Skeletal muscle satellite cell (primary cell): ENCODE measurements at regions not wholly inside any gene's neighbourhood (a gene's known extent, or its start where the extent isn't known, plus 50 kb on each side); places are given as distances from the start of the nearest gene placed in this dataset.

Source experiments
- H3K27me3 ChIP-seq: 2 replicates; pipeline ENCODE4 v1.7.0; 2013; ENCODE audit warnings: low read length; ENCODE audit not compliant: control insufficient read depth, insufficient read depth
- H3K36me3 ChIP-seq: 2 replicates; pipeline ENCODE4 v1.7.0; 2013; ENCODE audit warnings: mild to moderate bottlenecking, control low read depth, low read length; ENCODE audit not compliant: insufficient read depth
- H3K4me1 ChIP-seq: 2 replicates; pipeline ENCODE4 v1.7.0; 2013; ENCODE audit warnings: low read length; ENCODE audit not compliant: control insufficient read depth, insufficient read depth
- H3K4me2 ChIP-seq: 2 replicates; pipeline ENCODE4 v1.7.0; 2013; ENCODE audit warnings: mild to moderate bottlenecking, low read length
- H3K4me3 ChIP-seq: 2 replicates; pipeline ENCODE4 v1.7.0; 2013; ENCODE audit warnings: low read length
- H3K9ac ChIP-seq: 2 replicates; pipeline ENCODE4 v1.7.0; 2013; ENCODE audit warnings: mild to moderate bottlenecking, low read depth, low read length, moderate library complexity
- H3K9me3 ChIP-seq: replicated peaks from 2 replicates; pipeline ENCODE4 v1.7.0; 2013; ENCODE audit warnings: mild to moderate bottlenecking, control low read depth, low read length

GRCh38 chr12:42846782-42847181, 257.2 kb upstream of the PRICKLE1 start:
- Histone ChIP-seq H3K27me3 (no peaks in the 10 kb centered on the region), H3K9ac (no peak overlapping the region), H3K4me2 (no peak overlapping the region), H3K4me3 (no peak overlapping the region), H3K9me3 (no peaks in the 10 kb centered on the region), H3K4me1 (no peaks in the 10 kb centered on the region), H3K36me3 (no peaks in the 10 kb centered on the region)

GRCh38 chr12:42834062-42834461, 244.5 kb upstream of the PRICKLE1 start:
- H3K4me2 ChIP-seq, result no peak overlapping the region
- H3K36me3 ChIP-seq, result no peaks in the 10 kb centered on the region
- H3K9ac ChIP-seq, result no peak overlapping the region
- no peaks in the 10 kb centered on the region for H3K4me1 ChIP-seq
- H3K9me3 ChIP-seq, result no peaks in the 10 kb centered on the region
- H3K4me3 ChIP-seq, result no peak overlapping the region
- no peaks in the 10 kb centered on the region for H3K27me3 ChIP-seq

GRCh38 chr12:42828836-42829235, 239.3 kb upstream of the PRICKLE1 start:
- H3K4me2 ChIP-seq, result no peak overlapping the region
- H3K27me3 ChIP-seq, result no peaks in the 10 kb centered on the region
- H3K9ac ChIP-seq, result no peak overlapping the region
- no peaks in the 10 kb centered on the region for H3K36me3 ChIP-seq
- no peaks in the 10 kb centered on the region for H3K4me1 ChIP-seq
- H3K4me3 ChIP-seq, result no peak overlapping the region
- H3K9me3 ChIP-seq, result no peaks in the 10 kb centered on the region

- Histone ChIP-seq H3K4me3 (no peak overlapping the region), H3K4me2 (no peak overlapping the region), H3K36me3 (no peaks in the 10 kb centered on the region), H3K9me3 (no peaks in the 10 kb centered on the region), H3K4me1 (no peaks in the 10 kb centered on the region), H3K9ac (no peak overlapping the region), H3K27me3 (no peaks in the 10 kb centered on the region)
Measured at GRCh38 chr12:42824327-42824726, 234.8 kb upstream of the PRICKLE1 start.

GRCh38 chr12:42823679-42824078, 234.1 kb upstream of the PRICKLE1 start:
- Histone ChIP-seq H3K27me3 (no peaks in the 10 kb centered on the region), H3K4me2 (no peak overlapping the region), H3K4me1 (no peaks in the 10 kb centered on the region), H3K36me3 (no peaks in the 10 kb centered on the region), H3K9ac (no peak overlapping the region), H3K4me3 (no peak overlapping the region), H3K9me3 (no peaks in the 10 kb centered on the region)

- Histone ChIP-seq H3K4me3 (no peak overlapping the region), H3K4me2 (no peak overlapping the region), H3K36me3 (no peaks in the 10 kb centered on the region), H3K27me3 (no peaks in the 10 kb centered on the region), H3K9ac (no peak overlapping the region), H3K9me3 (no peaks in the 10 kb centered on the region), H3K4me1 (no peaks in the 10 kb centered on the region)
Measured at GRCh38 chr12:42819846-42820245, 230.3 kb upstream of the PRICKLE1 start.

GRCh38 chr12:42815068-42815467, 225.5 kb upstream of the PRICKLE1 start:
- H3K4me3 ChIP-seq, result no peak overlapping the region
- H3K4me1 ChIP-seq, result no peaks in the 10 kb centered on the region
- H3K9ac ChIP-seq, result no peak overlapping the region
- H3K4me2 ChIP-seq, result no peak overlapping the region
- H3K9me3 ChIP-seq, result no peaks in the 10 kb centered on the region
- no peaks in the 10 kb centered on the region for H3K27me3 ChIP-seq
- no peaks in the 10 kb centered on the region for H3K36me3 ChIP-seq

- no peaks in the 10 kb centered on the region for H3K36me3 ChIP-seq
- no peaks in the 10 kb centered on the region for H3K27me3 ChIP-seq
- peaks cover 6% of the 10 kb centered on the region for H3K4me1 ChIP-seq
- H3K4me3 ChIP-seq, result no peak overlapping the region
- H3K9me3 ChIP-seq, result no peaks in the 10 kb centered on the region
- no peak overlapping the region for H3K9ac ChIP-seq
- no peak overlapping the region for H3K4me2 ChIP-seq
Measured at GRCh38 chr12:42812871-42813270, 223.3 kb upstream of the PRICKLE1 start.

- Histone ChIP-seq H3K27me3 (no peaks in the 10 kb centered on the region), H3K9ac (no peak overlapping the region), H3K4me2 (no peak overlapping the region), H3K36me3 (no peaks in the 10 kb centered on the region), H3K4me1 (peaks cover 6% of the 10 kb centered on the region), H3K9me3 (no peaks in the 10 kb centered on the region), H3K4me3 (no peak overlapping the region)
Measured at GRCh38 chr12:42812086-42812485, 222.5 kb upstream of the PRICKLE1 start.

GRCh38 chr12:42810006-42810405, 220.5 kb upstream of the PRICKLE1 start:
- Histone ChIP-seq H3K4me1 (peaks cover 6% of the 10 kb centered on the region), H3K27me3 (no peaks in the 10 kb centered on the region), H3K4me3 (no peak overlapping the region), H3K9ac (no peak overlapping the region), H3K4me2 (no peak overlapping the region), H3K9me3 (no peaks in the 10 kb centered on the region), H3K36me3 (no peaks in the 10 kb centered on the region)

GRCh38 chr12:42809226-42809625, 219.7 kb upstream of the PRICKLE1 start:
- Histone ChIP-seq H3K9me3 (no peaks in the 10 kb centered on the region), H3K4me3 (no peak overlapping the region), H3K4me1 (peaks cover 6% of the 10 kb centered on the region), H3K9ac (no peak overlapping the region), H3K36me3 (no peaks in the 10 kb centered on the region), H3K4me2 (no peak overlapping the region), H3K27me3 (no peaks in the 10 kb centered on the region)

GRCh38 chr12:42807766-42808165, 218.2 kb upstream of the PRICKLE1 start:
- Histone ChIP-seq H3K9ac (no peak overlapping the region), H3K27me3 (no peaks in the 10 kb centered on the region), H3K9me3 (no peaks in the 10 kb centered on the region), H3K4me2 (no peak overlapping the region), H3K4me3 (no peak overlapping the region), H3K4me1 (peaks cover 8% of the 10 kb centered on the region), H3K36me3 (no peaks in the 10 kb centered on the region)
